Cardiac fibroblast (primary cell): ENCODE measurements at regions not wholly inside any gene's neighbourhood (a gene's known extent, or its start where the extent isn't known, plus 50 kb on each side); places are given as distances from the start of the nearest gene placed in this dataset.
"Not testable (repeated sequence)": the region's sequence is repeated elsewhere in the genome, so short reads cannot be mapped to it uniquely, and the experiment has no call there.

Source experiments
- DNase-seq, 2 donors: peaks; one replicate each; pipeline versions ENCODE4 v3.0.0 to v3.0.0-alpha.2; 2010; ENCODE audit warnings: low read depth in 2 of 2
- H3K4me3 ChIP-seq, 2 donors: replicated peaks in 1 of 2; 1 replicate in 1 of 2; 2 replicates in 1 of 2; pipeline ENCODE4 v1.5.1; 2011; ENCODE audit warnings: low read depth in 2 of 2, low read length in 2 of 2, mild to moderate bottlenecking in 2 of 2, moderate library complexity in 1 of 2
- TF ChIP-seq, protein P1 (sequence below): IDR thresholded peaks from one replicate; pipeline ENCODE4 v1.5.1; 2011; ENCODE audit warnings: low read depth, mild to moderate bottlenecking, low read length, inconsistent platforms

DNA sequence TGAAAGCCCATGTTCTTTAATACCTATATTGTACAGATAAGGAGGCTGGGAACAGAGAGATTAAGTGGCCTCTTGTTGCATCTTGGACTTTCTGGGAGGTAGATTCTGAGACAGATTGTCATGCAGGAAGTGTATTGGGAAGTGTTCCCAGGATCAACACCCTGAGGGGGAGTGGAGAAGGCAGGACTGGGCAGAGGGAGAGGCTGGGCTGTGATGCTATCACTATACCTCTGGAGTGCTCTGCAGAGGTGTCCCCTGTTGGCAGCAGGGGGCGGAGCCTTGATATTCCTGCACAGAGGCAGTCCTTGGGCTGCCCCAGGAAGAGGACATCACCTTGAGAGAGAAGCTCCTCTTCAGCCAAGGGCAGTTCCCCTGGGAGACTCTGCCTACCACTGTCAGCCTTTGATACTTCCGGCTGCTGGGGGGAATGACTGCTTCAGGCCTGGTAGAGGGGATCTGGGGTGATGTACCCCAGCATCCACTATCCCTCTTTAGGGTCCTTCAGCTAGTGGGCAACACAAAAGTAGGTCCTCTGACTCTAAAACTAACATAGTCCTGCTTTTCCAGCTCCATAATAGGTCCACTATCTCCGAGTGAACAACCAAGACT, 97.4 kb upstream of the RNU6-1 start:
- H3K4me3 ChIP-seq = no peak overlapping the region
- TF ChIP-seq, protein P1, sequence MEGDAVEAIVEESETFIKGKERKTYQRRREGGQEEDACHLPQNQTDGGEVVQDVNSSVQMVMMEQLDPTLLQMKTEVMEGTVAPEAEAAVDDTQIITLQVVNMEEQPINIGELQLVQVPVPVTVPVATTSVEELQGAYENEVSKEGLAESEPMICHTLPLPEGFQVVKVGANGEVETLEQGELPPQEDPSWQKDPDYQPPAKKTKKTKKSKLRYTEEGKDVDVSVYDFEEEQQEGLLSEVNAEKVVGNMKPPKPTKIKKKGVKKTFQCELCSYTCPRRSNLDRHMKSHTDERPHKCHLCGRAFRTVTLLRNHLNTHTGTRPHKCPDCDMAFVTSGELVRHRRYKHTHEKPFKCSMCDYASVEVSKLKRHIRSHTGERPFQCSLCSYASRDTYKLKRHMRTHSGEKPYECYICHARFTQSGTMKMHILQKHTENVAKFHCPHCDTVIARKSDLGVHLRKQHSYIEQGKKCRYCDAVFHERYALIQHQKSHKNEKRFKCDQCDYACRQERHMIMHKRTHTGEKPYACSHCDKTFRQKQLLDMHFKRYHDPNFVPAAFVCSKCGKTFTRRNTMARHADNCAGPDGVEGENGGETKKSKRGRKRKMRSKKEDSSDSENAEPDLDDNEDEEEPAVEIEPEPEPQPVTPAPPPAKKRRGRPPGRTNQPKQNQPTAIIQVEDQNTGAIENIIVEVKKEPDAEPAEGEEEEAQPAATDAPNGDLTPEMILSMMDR = no peak
- DNase-seq = no peak

DNA sequence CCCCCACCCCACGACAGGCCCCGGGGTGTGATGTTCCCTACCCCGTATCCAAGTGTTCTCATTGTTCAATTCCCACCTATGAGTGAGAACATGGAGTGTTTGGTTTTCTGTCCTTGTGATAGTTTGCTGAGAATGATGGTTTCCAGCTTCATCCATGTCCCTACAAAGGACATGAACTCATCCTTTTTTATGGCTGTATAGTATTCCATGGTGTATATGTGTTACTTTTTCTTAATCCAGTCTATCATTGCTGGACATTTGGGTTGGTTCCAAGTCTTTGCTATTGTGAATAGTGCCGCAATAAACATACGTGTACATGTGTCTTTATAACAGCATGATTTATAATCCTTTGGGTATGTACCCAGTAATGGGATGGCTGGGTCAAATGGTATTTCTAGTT, 99.3 kb upstream of the RNU6-1 start:
- DNase-seq, H3K4me3 ChIP-seq: not testable (repeated sequence)

DNA sequence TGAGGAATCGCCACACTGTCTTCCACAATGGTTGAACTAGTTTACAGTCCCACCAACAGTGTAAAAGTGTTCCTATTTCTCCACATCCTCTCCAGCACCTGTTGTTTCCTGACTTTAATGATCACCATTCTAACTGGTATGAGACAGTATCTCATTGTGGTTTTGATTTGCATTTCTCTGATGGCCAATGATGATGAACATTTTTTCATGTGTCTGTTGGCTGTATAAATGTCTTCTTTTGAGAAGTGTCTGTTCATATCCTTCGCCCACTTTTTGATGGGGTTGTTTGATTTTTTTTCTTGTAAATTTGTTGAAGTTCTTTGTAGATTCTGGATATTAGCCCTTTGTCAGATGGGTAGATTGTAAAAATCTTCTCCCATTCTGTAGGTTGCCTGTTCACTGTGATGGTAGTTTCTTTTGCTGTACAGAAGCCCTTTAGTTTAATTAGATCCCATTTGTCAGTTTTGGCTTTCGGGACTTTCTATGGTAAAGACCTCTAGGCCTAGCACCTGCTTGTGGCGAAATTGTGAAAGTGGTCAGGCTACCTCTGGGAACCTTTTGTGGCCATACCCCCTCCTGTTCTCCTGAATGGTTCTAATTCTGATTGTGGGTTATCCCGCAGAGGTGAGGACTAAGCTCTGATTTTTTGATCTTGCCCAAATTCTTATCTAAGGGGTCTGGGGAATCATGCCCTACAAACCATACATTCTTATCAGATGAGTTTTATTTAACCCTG, 99.9 kb upstream of the RNU6-1 start:
- DNase-seq, H3K4me3 ChIP-seq: not testable (repeated sequence)

DNA sequence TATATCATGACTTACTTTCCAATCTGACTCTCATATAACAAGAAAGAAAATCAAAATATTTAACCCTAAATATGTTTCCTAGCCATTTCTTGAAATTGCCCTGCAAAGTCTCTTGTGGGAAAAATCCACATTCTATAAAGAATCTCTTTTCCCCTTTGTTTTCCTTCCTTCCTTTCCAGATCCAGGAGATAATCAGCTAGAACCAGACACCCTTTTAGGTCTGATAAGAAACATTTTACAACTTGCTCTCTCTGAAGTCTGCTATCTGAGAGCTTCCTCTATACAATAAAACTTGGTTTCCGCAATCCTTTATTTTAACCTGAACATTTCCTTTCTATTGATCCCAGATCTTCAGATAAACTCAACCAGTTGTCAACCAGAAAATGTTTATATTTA, 100.5 kb upstream of the RNU6-1 start:
- TF ChIP-seq, protein P1 = no peak
- no peak overlapping the region for H3K4me3 ChIP-seq
- DNase-seq = no peak

DNA sequence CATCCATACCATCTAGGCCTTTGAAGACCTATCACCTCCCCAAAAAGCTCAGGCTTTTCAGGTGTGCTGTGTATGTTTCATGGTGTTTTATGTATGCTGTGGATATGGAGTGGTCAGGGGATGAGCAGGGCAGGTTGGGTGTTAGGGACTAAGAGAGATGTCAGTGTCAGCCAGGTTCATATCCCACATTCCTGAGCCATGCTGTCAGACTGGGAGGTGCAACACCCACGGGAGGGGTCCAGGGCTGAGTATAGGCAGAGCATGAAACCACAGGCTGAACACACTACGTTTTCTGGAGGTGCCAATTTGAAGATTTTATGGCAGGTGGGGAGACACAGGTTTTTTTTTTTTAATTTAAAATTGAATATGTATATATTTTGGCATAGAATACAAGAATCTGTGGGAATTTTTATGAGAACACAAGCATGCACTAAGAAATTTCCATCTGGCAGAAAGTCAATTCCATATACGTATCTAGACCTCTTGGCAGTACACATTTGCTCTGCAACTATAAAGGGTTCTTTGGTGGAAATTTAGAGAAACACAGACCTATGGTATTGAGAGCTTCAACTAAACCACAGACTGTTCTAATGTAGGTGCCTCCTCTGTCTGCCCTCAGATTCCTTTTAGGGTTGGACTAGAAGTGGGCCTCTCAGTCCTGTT, 101.9 kb upstream of the RNU6-1 start:
- TF ChIP-seq, protein P1 = no peak

DNA sequence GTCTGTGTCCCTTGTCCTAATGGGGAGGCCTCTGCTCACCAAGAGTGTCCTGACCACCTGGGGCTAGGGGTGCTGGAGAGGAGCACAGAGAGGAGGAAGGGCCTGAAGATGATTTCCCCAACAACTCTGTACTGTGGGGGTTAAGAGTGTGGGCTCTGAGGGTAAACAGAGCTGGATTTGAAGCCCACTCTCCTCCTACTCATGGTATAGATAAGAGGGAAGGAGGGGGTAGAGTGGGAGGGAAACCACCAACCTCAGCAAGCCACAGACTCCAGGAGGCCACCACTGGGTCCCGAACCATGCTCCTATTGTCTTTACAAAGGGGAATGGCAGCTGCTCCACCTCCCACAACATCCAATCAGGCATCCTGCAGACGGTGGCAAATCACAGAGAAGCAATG, 103.6 kb upstream of the RNU6-1 start:
- TF ChIP-seq, protein P1 = no peak
- DNase-seq = no peak
- no peak overlapping the region for H3K4me3 ChIP-seq

More for the DNA sequence above, 101.9 kb upstream of the RNU6-1 start:
- no peak overlapping the region for H3K4me3 ChIP-seq
- DNase-seq = peak; percentile 10 to 59

DNA sequence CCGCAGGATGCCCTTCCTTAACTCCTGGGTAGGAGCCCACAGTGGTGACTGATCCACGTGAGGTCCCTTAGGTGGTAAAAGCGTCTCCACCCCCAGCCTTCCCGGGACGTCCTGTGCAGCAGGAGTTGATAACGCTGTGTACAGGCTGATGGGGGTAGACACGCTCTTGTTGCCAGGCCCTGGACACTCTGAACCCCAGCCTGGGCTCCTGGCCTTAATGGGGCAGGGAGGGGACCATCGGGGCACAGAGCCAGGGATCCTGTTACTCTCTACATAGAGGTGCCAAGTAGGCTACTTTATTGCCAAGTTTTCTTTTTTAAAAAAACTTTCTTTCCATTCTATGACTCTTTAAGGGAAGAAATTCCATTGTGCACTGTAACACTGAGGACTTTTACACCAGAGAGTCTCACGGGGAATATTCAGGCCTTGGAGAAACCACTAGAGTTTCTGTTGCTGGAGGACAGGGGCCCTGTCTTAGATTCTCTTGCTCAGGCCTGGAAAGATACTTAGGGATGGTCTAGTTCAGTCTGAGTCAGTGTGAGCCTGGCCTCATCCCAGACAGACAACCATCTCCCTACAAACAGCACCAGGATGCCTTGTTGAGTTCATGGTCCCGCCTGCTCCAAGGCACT, 104.3 kb upstream of the RNU6-1 start:
- TF ChIP-seq, protein P1 = no peak
- DNase-seq = peak in 1 of 2 donors; percentile 28
- no peak overlapping the region for H3K4me3 ChIP-seq
